HG03025 (cell line): ENCODE measurements at regions not wholly inside any gene's neighbourhood (a gene's known extent, or its start where the extent isn't known, plus 50 kb on each side); places are given as distances from the start of the nearest gene placed in this dataset.
"Not testable (repeated sequence)": the region's sequence is repeated elsewhere in the genome, so short reads cannot be mapped to it uniquely, and the experiment has no call there.

Source experiments
- ATAC-seq: cut with Tn5 transposase; IDR thresholded peaks from one replicate; pipeline ENCODE4 v1.9.1; 2021; ENCODE audit warnings: mild to moderate bottlenecking, moderate library complexity; ENCODE audit not compliant: unreplicated experiment, low FRiP score

GRCh38 chr18:27314996-27315395 is 129.9 kb upstream of the CHST9 start:
- no peak for ATAC-seq

- no peak for ATAC-seq
Measured at GRCh38 chr18:27313678-27314077, 128.6 kb upstream of the CHST9 start.

- no peak for ATAC-seq
Measured at GRCh38 chr18:27312853-27313252, 127.7 kb upstream of the CHST9 start.

GRCh38 chr18:27312153-27312552 is 127.0 kb upstream of the CHST9 start:
- ATAC-seq: no peak

GRCh38 chr18:27311114-27311513 is 126.0 kb upstream of the CHST9 start:
- no peak for ATAC-seq

GRCh38 chr18:27301615-27302378 is 116.7 kb upstream of the CHST9 start:
- no peak for ATAC-seq

GRCh38 chr18:27298214-27298804 is 113.2 kb upstream of the CHST9 start:
- ATAC-seq: no peak

- ATAC-seq: not testable (repeated sequence)
Measured at GRCh38 chr18:27285973-27286562, 101.0 kb upstream of the CHST9 start.

GRCh38 chr18:27278131-27278530 is 93.0 kb upstream of the CHST9 start:
- no peak for ATAC-seq

- no peak for ATAC-seq
Measured at GRCh38 chr18:27277554-27277953, 92.4 kb upstream of the CHST9 start.

- no peak for ATAC-seq
Measured at GRCh38 chr18:27276886-27277285, 91.8 kb upstream of the CHST9 start.

- no peak for ATAC-seq
Measured at GRCh38 chr18:27276479-27276878, 91.4 kb upstream of the CHST9 start.

- no peak for ATAC-seq
Measured at GRCh38 chr18:27274901-27275300, 89.8 kb upstream of the CHST9 start.

- ATAC-seq: no peak
Measured at GRCh38 chr18:27270508-27270907, 85.4 kb upstream of the CHST9 start.

- no peak for ATAC-seq
Measured at GRCh38 chr18:27263369-27263768, 78.3 kb upstream of the CHST9 start.

GRCh38 chr18:27261769-27262549 is 76.9 kb upstream of the CHST9 start:
- no peak for ATAC-seq

GRCh38 chr18:27253571-27253970 is 68.5 kb upstream of the CHST9 start:
- ATAC-seq: no peak

- no peak for ATAC-seq
Measured at GRCh38 chr18:27250471-27250870, 65.4 kb upstream of the CHST9 start.

- no peak for ATAC-seq
Measured at GRCh38 chr18:27249933-27250332, 64.8 kb upstream of the CHST9 start.

- no peak for ATAC-seq
Measured at GRCh38 chr18:27244259-27244658, 59.2 kb upstream of the CHST9 start.

GRCh38 chr18:27242392-27243047 is 57.4 kb upstream of the CHST9 start:
- ATAC-seq: no peak
